Right ventricle myocardium superior (tissue), 1 donor: ENCODE measurements at regions not wholly inside any gene's neighbourhood (a gene's known extent, or its start where the extent isn't known, plus 50 kb on each side); places are given as distances from the start of the nearest gene placed in this dataset.
"Not testable (repeated sequence)": the region's sequence is repeated elsewhere in the genome, so short reads cannot be mapped to it uniquely, and the experiment has no call there.

Source experiments
- ATAC-seq: fragments of 200-7000 bp; cut with Tn5 transposase; one replicate; pipeline ENCODE4 v1.9.1; 2020; ENCODE audit warnings: mild to moderate bottlenecking; ENCODE audit not compliant: poor library complexity
- DNase-seq: peaks from one replicate; pipeline ENCODE4 v3.0.0-alpha.2; 2020
- intact Hi-C: fragments of 100-400 bp; cut with DNase I; formaldehyde crosslinking; loops from one replicate; pipeline ENCODE4 v1.11.2; 2022
- donor health status: DM: no; HTN: yes; CAD: no; lungs with severe emphysema.

GRCh38 chr2:40043641-40044040, 264.6 kb upstream of the THUMPD2 start:
- intact Hi-C loops: no loop called here
- no peak for DNase-seq
- ATAC-seq: no peak

GRCh38 chr2:40043191-40043590, 264.1 kb upstream of the THUMPD2 start:
- no peak for ATAC-seq
- intact Hi-C loops: no loop called here
- DNase-seq: no peak

- ATAC-seq: no peak
- DNase-seq: no peak
- intact Hi-C loops: no loop called here
Observed at GRCh38 chr2:40041422-40042382, 262.6 kb upstream of the THUMPD2 start.

GRCh38 chr2:40039549-40039948, 260.5 kb upstream of the THUMPD2 start:
- intact Hi-C loops: no loop called here
- DNase-seq (no peak), ATAC-seq (no peak)

- intact Hi-C loops: no loop called here
- no peak for DNase-seq
- no peak for ATAC-seq
Observed at GRCh38 chr2:40038646-40039045, 259.6 kb upstream of the THUMPD2 start.

- intact Hi-C loops: no loop called here
- DNase-seq (no peak), ATAC-seq (peak; percentile 53)
Observed at GRCh38 chr2:40037303-40037702, 258.2 kb upstream of the THUMPD2 start.

GRCh38 chr2:40036241-40036640, 257.2 kb upstream of the THUMPD2 start:
- no peak for ATAC-seq
- intact Hi-C loops: no loop called here
- DNase-seq: no peak

GRCh38 chr2:40034801-40035200, 255.7 kb upstream of the THUMPD2 start:
- intact Hi-C loops: no loop called here
- no peak for DNase-seq
- ATAC-seq: no peak

GRCh38 chr2:40034198-40034597, 255.1 kb upstream of the THUMPD2 start:
- no peak for ATAC-seq
- DNase-seq: no peak
- intact Hi-C loops: no loop called here

- intact Hi-C loops: no loop called here
- no peak for ATAC-seq
- no peak for DNase-seq
Observed at GRCh38 chr2:40033781-40034180, 254.7 kb upstream of the THUMPD2 start.

- ATAC-seq (no peak), DNase-seq (no peak)
- intact Hi-C loops: no loop called here
Observed at GRCh38 chr2:40032650-40033319, 253.7 kb upstream of the THUMPD2 start.

GRCh38 chr2:40030456-40030975, 251.5 kb upstream of the THUMPD2 start:
- ATAC-seq (no peak), DNase-seq (no peak)
- intact Hi-C loops: no loop called here

- intact Hi-C loops: no loop called here
- no peak for DNase-seq
- no peak for ATAC-seq
Observed at GRCh38 chr2:40028792-40029488, 249.9 kb upstream of the THUMPD2 start.

GRCh38 chr2:40027968-40028367, 248.9 kb upstream of the THUMPD2 start:
- DNase-seq (no peak), ATAC-seq (no peak)
- intact Hi-C loops: no loop called here

GRCh38 chr2:40025276-40025675, 246.2 kb upstream of the THUMPD2 start:
- DNase-seq, intact Hi-C loops, ATAC-seq: not testable (repeated sequence)

GRCh38 chr2:40020997-40021396, 241.9 kb upstream of the THUMPD2 start:
- intact Hi-C loops: no loop called here
- DNase-seq (no peak), ATAC-seq (no peak)

GRCh38 chr2:40016151-40016885, 237.3 kb upstream of the THUMPD2 start:
- intact Hi-C loops: no loop called here
- DNase-seq: no peak

GRCh38 chr2:40013962-40014361, 234.9 kb upstream of the THUMPD2 start:
- ATAC-seq, intact Hi-C loops, DNase-seq: not testable (repeated sequence)

More at GRCh38 chr2:40016151-40016885, 237.3 kb upstream of the THUMPD2 start:
- ATAC-seq: no peak
